DND-41 (cell line): ENCODE measurements at regions not wholly inside any gene's neighbourhood (a gene's known extent, or its start where the extent isn't known, plus 50 kb on each side); places are given as distances from the start of the nearest gene placed in this dataset.

ENCODE experiments used
- EZH2 ChIP-seq: IDR thresholded peaks from 3 replicates; pipeline ENCODE4 v1.6.1; 2012; ENCODE audit warnings: borderline replicate concordance, low read depth, mild to moderate bottlenecking, moderate library complexity, low read length, inconsistent platforms; ENCODE audit not compliant: severe bottlenecking
- TF ChIP-seq, protein P1 (sequence below): IDR thresholded peaks from 2 replicates; pipeline ENCODE4 v1.5.1; 2012; ENCODE audit warnings: borderline replicate concordance, low read length, moderate library complexity, mild to moderate bottlenecking; ENCODE audit not compliant: poor library complexity, severe bottlenecking; ENCODE audit errors: extremely low read depth

DNA sequence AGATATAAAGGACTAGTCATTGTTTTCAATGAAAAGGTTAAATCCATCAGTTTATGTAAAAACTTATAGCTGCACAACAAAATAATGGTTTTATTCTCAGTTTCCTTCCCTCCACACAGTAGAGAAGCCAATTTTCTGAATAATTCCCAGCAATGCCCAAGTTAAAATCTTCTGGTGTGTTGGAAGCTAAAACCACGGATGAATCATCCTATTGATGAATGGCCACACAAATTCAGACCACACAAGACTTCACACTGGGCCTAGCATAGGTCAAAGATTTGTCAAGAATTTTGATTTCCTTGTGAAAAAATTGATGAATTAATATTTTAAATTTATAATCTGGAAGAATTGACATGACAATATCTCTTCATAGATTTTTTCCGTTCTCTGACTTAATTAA, 617.6 kb downstream of the INHBA start:
- TF ChIP-seq, protein P1, sequence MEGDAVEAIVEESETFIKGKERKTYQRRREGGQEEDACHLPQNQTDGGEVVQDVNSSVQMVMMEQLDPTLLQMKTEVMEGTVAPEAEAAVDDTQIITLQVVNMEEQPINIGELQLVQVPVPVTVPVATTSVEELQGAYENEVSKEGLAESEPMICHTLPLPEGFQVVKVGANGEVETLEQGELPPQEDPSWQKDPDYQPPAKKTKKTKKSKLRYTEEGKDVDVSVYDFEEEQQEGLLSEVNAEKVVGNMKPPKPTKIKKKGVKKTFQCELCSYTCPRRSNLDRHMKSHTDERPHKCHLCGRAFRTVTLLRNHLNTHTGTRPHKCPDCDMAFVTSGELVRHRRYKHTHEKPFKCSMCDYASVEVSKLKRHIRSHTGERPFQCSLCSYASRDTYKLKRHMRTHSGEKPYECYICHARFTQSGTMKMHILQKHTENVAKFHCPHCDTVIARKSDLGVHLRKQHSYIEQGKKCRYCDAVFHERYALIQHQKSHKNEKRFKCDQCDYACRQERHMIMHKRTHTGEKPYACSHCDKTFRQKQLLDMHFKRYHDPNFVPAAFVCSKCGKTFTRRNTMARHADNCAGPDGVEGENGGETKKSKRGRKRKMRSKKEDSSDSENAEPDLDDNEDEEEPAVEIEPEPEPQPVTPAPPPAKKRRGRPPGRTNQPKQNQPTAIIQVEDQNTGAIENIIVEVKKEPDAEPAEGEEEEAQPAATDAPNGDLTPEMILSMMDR: no peak
- TF ChIP-seq EZH2: no peak
